Karpas-422 (cell line): ENCODE measurements at regions not wholly inside any gene's neighbourhood (a gene's known extent, or its start where the extent isn't known, plus 50 kb on each side); places are given as distances from the start of the nearest gene placed in this dataset.

Source experiments
- DNase-seq: peaks from one replicate; pipeline ENCODE4 v3.0.0-alpha.2; 2015
- H2AFZ ChIP-seq: fragments of 200-600 bp; sonication (generic); 2 replicates; pipeline ENCODE4 v1.6.1; 2014; ENCODE audit warnings: antibody characterized with exemption, low read length, mixed read lengths
- H3K27ac ChIP-seq: fragments of 200-600 bp; sonication (generic); 2 replicates; pipeline ENCODE4 v1.5.1; 2014; ENCODE audit warnings: mild to moderate bottlenecking, low read length, moderate library complexity
- H3K27me3 ChIP-seq: fragments of 200-600 bp; sonication (generic); 2 replicates; pipeline ENCODE4 v1.6.1; 2014; ENCODE audit warnings: low read length, mixed read lengths
- H3K36me3 ChIP-seq: fragments of 200-600 bp; sonication (generic); 2 replicates; pipeline ENCODE4 v1.6.1; 2014; ENCODE audit warnings: low read length, mixed read lengths; ENCODE audit not compliant: insufficient read depth
- H3K4me1 ChIP-seq: fragments of 200-600 bp; sonication (generic); 2 replicates; pipeline ENCODE4 v1.6.1; 2014; ENCODE audit warnings: mild to moderate bottlenecking, low read length, mixed read lengths
- H3K4me2 ChIP-seq: fragments of 200-600 bp; sonication (generic); 2 replicates; pipeline ENCODE4 v1.6.1; 2014; ENCODE audit warnings: low read length, low read depth, mild to moderate bottlenecking; ENCODE audit not compliant: poor library complexity, severe bottlenecking
- H3K4me3 ChIP-seq: fragments of 200-600 bp; sonication (generic); 2 replicates; pipeline ENCODE4 v1.5.1; 2014; ENCODE audit warnings: mild to moderate bottlenecking, antibody characterized with exemption, low read length, mixed read lengths
- H3K79me2 ChIP-seq: fragments of 200-600 bp; sonication (generic); 2 replicates; pipeline ENCODE4 v1.6.1; 2014; ENCODE audit warnings: mild to moderate bottlenecking, low read length, mixed read lengths
- H3K9ac ChIP-seq: fragments of 200-600 bp; sonication (generic); 2 replicates; pipeline ENCODE4 v1.6.0; 2014; ENCODE audit warnings: low read length
- H3K9me2 ChIP-seq: fragments of 200-600 bp; sonication (generic), shearing (Covaris generic); replicated peaks from 2 replicates; pipeline ENCODE4 v1.6.0; 2014; ENCODE audit warnings: mild to moderate bottlenecking, low read length, moderate library complexity; ENCODE audit not compliant: insufficient read depth
- H3K9me3 ChIP-seq: fragments of 300-700, 200-600 bp; sonication (generic); 2 replicates; pipeline ENCODE4 v1.6.1; 2014; ENCODE audit warnings: low read length, mixed read lengths
- H4K20me1 ChIP-seq: fragments of 200-600 bp; sonication (generic); 2 replicates; pipeline ENCODE4 v1.6.1; 2014; ENCODE audit warnings: mild to moderate bottlenecking, antibody characterized with exemption, low read length, low read depth; ENCODE audit not compliant: insufficient read depth

GRCh38 chr2:59889305-59889704, 664.1 kb downstream of the BCL11A start:
- DNase-seq: no peak
- H3K4me1 ChIP-seq: no peaks in the 10 kb centered on the region
- no peaks in the 10 kb centered on the region for H3K9me2 ChIP-seq
- H4K20me1 ChIP-seq: 0 out of 2 replicates have a peak, but pooled peaks cover 2% of the 10 kb centered on the region
- no peaks in the 10 kb centered on the region for H3K36me3 ChIP-seq
- 0 out of 2 replicates have a peak, but pooled peaks cover 3% of the 10 kb centered on the region for H3K27me3 ChIP-seq
- H3K9me3 ChIP-seq: no peaks in the 10 kb centered on the region
- no peak overlapping the region for H3K4me2 ChIP-seq
- no peak overlapping the region for H3K4me3 ChIP-seq
- no peaks in the 10 kb centered on the region for H3K79me2 ChIP-seq
- no peak overlapping the region for H2AFZ ChIP-seq
- H3K27ac ChIP-seq: no peak overlapping the region
- no peak overlapping the region for H3K9ac ChIP-seq

- no peak for DNase-seq
- H3K4me2 ChIP-seq: no peak overlapping the region
- H3K4me3 ChIP-seq: no peak overlapping the region
- no peaks in the 10 kb centered on the region for H3K9me3 ChIP-seq
- H3K27ac ChIP-seq: no peak overlapping the region
- 0 out of 2 replicates have a peak, but pooled peaks cover 3% of the 10 kb centered on the region for H3K27me3 ChIP-seq
- no peaks in the 10 kb centered on the region for H3K9me2 ChIP-seq
- no peaks in the 10 kb centered on the region for H3K79me2 ChIP-seq
- no peaks in the 10 kb centered on the region for H3K4me1 ChIP-seq
- H3K36me3 ChIP-seq: no peaks in the 10 kb centered on the region
- H4K20me1 ChIP-seq: 0 out of 2 replicates have a peak, but pooled peaks cover 2% of the 10 kb centered on the region
- no peak overlapping the region for H3K9ac ChIP-seq
- no peak overlapping the region for H2AFZ ChIP-seq
Observed at GRCh38 chr2:59888706-59889105, 664.7 kb downstream of the BCL11A start.

- H3K9me3 ChIP-seq: no peaks in the 10 kb centered on the region
- H3K4me1 ChIP-seq: no peaks in the 10 kb centered on the region
- H3K27ac ChIP-seq: no peak overlapping the region
- 0 out of 2 replicates have a peak, but pooled peaks cover 2% of the 10 kb centered on the region for H4K20me1 ChIP-seq
- no peaks in the 10 kb centered on the region for H3K9me2 ChIP-seq
- H3K27me3 ChIP-seq: 0 out of 2 replicates have a peak, but pooled peaks cover 3% of the 10 kb centered on the region
- no peak overlapping the region for H3K4me2 ChIP-seq
- no peak overlapping the region for H2AFZ ChIP-seq
- H3K79me2 ChIP-seq: no peaks in the 10 kb centered on the region
- no peak overlapping the region for H3K9ac ChIP-seq
- no peaks in the 10 kb centered on the region for H3K36me3 ChIP-seq
- DNase-seq: no peak
- no peak overlapping the region for H3K4me3 ChIP-seq
Observed at GRCh38 chr2:59888015-59888414, 665.4 kb downstream of the BCL11A start.

GRCh38 chr2:59887366-59887765, 666.1 kb downstream of the BCL11A start:
- H3K27ac ChIP-seq: no peak overlapping the region
- no peak overlapping the region for H2AFZ ChIP-seq
- no peaks in the 10 kb centered on the region for H3K9me3 ChIP-seq
- H3K27me3 ChIP-seq: 0 out of 2 replicates have a peak, but pooled peaks cover 3% of the 10 kb centered on the region
- 0 out of 2 replicates have a peak, but pooled peaks cover 2% of the 10 kb centered on the region for H4K20me1 ChIP-seq
- no peak overlapping the region for H3K4me2 ChIP-seq
- no peak for DNase-seq
- no peaks in the 10 kb centered on the region for H3K9me2 ChIP-seq
- no peaks in the 10 kb centered on the region for H3K36me3 ChIP-seq
- no peak overlapping the region for H3K4me3 ChIP-seq
- no peak overlapping the region for H3K9ac ChIP-seq
- no peaks in the 10 kb centered on the region for H3K79me2 ChIP-seq
- H3K4me1 ChIP-seq: no peaks in the 10 kb centered on the region

GRCh38 chr2:59886759-59887158, 666.7 kb downstream of the BCL11A start:
- 0 out of 2 replicates have a peak, but pooled peaks cover 2% of the 10 kb centered on the region for H4K20me1 ChIP-seq
- no peak overlapping the region for H3K9ac ChIP-seq
- no peak overlapping the region for H3K4me3 ChIP-seq
- no peaks in the 10 kb centered on the region for H3K4me1 ChIP-seq
- H3K9me2 ChIP-seq: no peaks in the 10 kb centered on the region
- no peak for DNase-seq
- H3K79me2 ChIP-seq: no peaks in the 10 kb centered on the region
- H2AFZ ChIP-seq: no peak overlapping the region
- no peaks in the 10 kb centered on the region for H3K9me3 ChIP-seq
- H3K27me3 ChIP-seq: 0 out of 2 replicates have a peak, but pooled peaks cover 3% of the 10 kb centered on the region
- H3K36me3 ChIP-seq: no peaks in the 10 kb centered on the region
- no peak overlapping the region for H3K4me2 ChIP-seq
- no peak overlapping the region for H3K27ac ChIP-seq

GRCh38 chr2:59885541-59885940, 667.9 kb downstream of the BCL11A start:
- Histone ChIP-seq H3K4me2 (no peak overlapping the region), H3K9ac (no peak overlapping the region), H3K9me2 (no peaks in the 10 kb centered on the region), H3K4me1 (no peaks in the 10 kb centered on the region), H3K79me2 (no peaks in the 10 kb centered on the region), H3K27me3 (0 out of 2 replicates have a peak, but pooled peaks cover 3% of the 10 kb centered on the region), H3K9me3 (no peaks in the 10 kb centered on the region), H3K4me3 (no peak overlapping the region), H2AFZ (no peak overlapping the region), H3K27ac (no peak overlapping the region), H4K20me1 (0 out of 2 replicates have a peak, but pooled peaks cover 2% of the 10 kb centered on the region), H3K36me3 (no peaks in the 10 kb centered on the region)
- DNase-seq: no peak

GRCh38 chr2:59884166-59884565, 669.3 kb downstream of the BCL11A start:
- Histone ChIP-seq H2AFZ (no peak overlapping the region), H3K9me2 (no peaks in the 10 kb centered on the region), H3K79me2 (no peaks in the 10 kb centered on the region), H3K4me1 (no peaks in the 10 kb centered on the region), H3K27me3 (0 out of 2 replicates have a peak, but pooled peaks cover under 1% of the 10 kb centered on the region), H3K9me3 (no peaks in the 10 kb centered on the region), H3K36me3 (no peaks in the 10 kb centered on the region), H3K27ac (no peak overlapping the region), H3K9ac (no peak overlapping the region), H3K4me3 (no peak overlapping the region), H4K20me1 (0 out of 2 replicates have a peak, but pooled peaks cover 2% of the 10 kb centered on the region), H3K4me2 (no peak overlapping the region)
- DNase-seq: no peak

- H2AFZ ChIP-seq: no peak overlapping the region
- H3K9me3 ChIP-seq: no peaks in the 10 kb centered on the region
- no peaks in the 10 kb centered on the region for H3K27me3 ChIP-seq
- H3K36me3 ChIP-seq: no peaks in the 10 kb centered on the region
- no peak overlapping the region for H3K4me2 ChIP-seq
- H3K9ac ChIP-seq: no peak overlapping the region
- H4K20me1 ChIP-seq: 0 out of 2 replicates have a peak, but pooled peaks cover 2% of the 10 kb centered on the region
- no peaks in the 10 kb centered on the region for H3K9me2 ChIP-seq
- no peak overlapping the region for H3K27ac ChIP-seq
- H3K4me3 ChIP-seq: no peak overlapping the region
- no peak for DNase-seq
- no peaks in the 10 kb centered on the region for H3K79me2 ChIP-seq
- no peaks in the 10 kb centered on the region for H3K4me1 ChIP-seq
Observed at GRCh38 chr2:59882822-59883221, 670.6 kb downstream of the BCL11A start.
